H54 (cell line): ENCODE measurements at regions not wholly inside any gene's neighbourhood (a gene's known extent, or its start where the extent isn't known, plus 50 kb on each side); places are given as distances from the start of the nearest gene placed in this dataset.

ENCODE experiments used
- DNase-seq: peaks from one replicate; pipeline ENCODE4 v3.0.0; 2011; ENCODE audit warnings: low spot score, mixed read lengths; ENCODE audit not compliant: insufficient read length
- FAIRE-seq: peaks from 3 replicates; lab custom pipeline; 2011; peaks lifted over from hg19 to GRCh38; lab: Jason Lieb, UNC
- POLR2A ChIP-seq: IDR thresholded peaks from 2 replicates; pipeline ENCODE4 v1.6.1; 2011; ENCODE audit warnings: low read depth, mild to moderate bottlenecking, low read length

- no peak for DNase-seq
- TF ChIP-seq POLR2A = no peak
- FAIRE-seq = no peak
These were observed 67.0 kb downstream of the MYCN start for GRCh38 chr2:16007167-16007934.

- FAIRE-seq = no peak
- no peak for DNase-seq
- TF ChIP-seq POLR2A = no peak
These were observed 66.3 kb downstream of the MYCN start for GRCh38 chr2:16006537-16007166.

GRCh38 chr2:16005816-16006536, 65.6 kb downstream of the MYCN start:
- FAIRE-seq (no peak), DNase-seq (no peak)
- TF ChIP-seq POLR2A = no peak

- TF ChIP-seq POLR2A = no peak
- DNase-seq (no peak), FAIRE-seq (no peak)
These were observed 65.0 kb downstream of the MYCN start for GRCh38 chr2:16005389-16005788.

- FAIRE-seq = no peak
These were observed 63.5 kb downstream of the MYCN start for GRCh38 chr2:16003809-16004208.

GRCh38 chr2:16003152-16003551, 62.8 kb downstream of the MYCN start:
- DNase-seq (no peak), FAIRE-seq (no peak)
- TF ChIP-seq POLR2A = no peak

More at GRCh38 chr2:16003809-16004208, 63.5 kb downstream of the MYCN start:
- no peak for DNase-seq
- no peak for TF ChIP-seq POLR2A

- FAIRE-seq (no peak), DNase-seq (no peak)
- no peak for TF ChIP-seq POLR2A
These were observed 62.2 kb downstream of the MYCN start for GRCh38 chr2:16002575-16002974.

GRCh38 chr2:16002144-16002543, 61.8 kb downstream of the MYCN start:
- no peak for TF ChIP-seq POLR2A
- no peak for FAIRE-seq
- DNase-seq = no peak

GRCh38 chr2:16000642-16001041, 60.3 kb downstream of the MYCN start:
- FAIRE-seq = no peak
- no peak for TF ChIP-seq POLR2A
- DNase-seq = no peak

- DNase-seq (no peak), FAIRE-seq (no peak)
- TF ChIP-seq POLR2A = no peak
These were observed 59.5 kb downstream of the MYCN start for GRCh38 chr2:15999596-16000469.

GRCh38 chr2:15997728-15998280, 57.5 kb downstream of the MYCN start:
- FAIRE-seq (no peak), DNase-seq (no peak)
- no peak for TF ChIP-seq POLR2A

GRCh38 chr2:15996536-15997423, 56.4 kb downstream of the MYCN start:
- FAIRE-seq (no peak), DNase-seq (no peak)
- TF ChIP-seq POLR2A = no peak
